ENCODE measurements at regions not wholly inside any gene's neighbourhood (a gene's known extent, or its start where the extent isn't known, plus 50 kb on each side); places are given as distances from the start of the nearest gene placed in this dataset.

GRCh38 chr1:4328402-4329071 is 325.9 kb upstream of the AJAP1 start:
- no peak overlapping the region for H3K4me2 ChIP-seq (ENCODE audit: low read length)
- no peak overlapping the region for H3K4me3 ChIP-seq (ENCODE audit: low read length)
- H3K4me1 ChIP-seq (ENCODE audit: low read length), result no peaks in the 10 kb centered on the region
- no peaks in the 10 kb centered on the region for H3K36me3 ChIP-seq (replicated peaks; ENCODE audit: low read depth, low read length)
- H2AFZ ChIP-seq (ENCODE audit: low read depth, low read length), result no peak overlapping the region
- no peaks in the 10 kb centered on the region for H3K27me3 ChIP-seq (ENCODE audit: low read depth, low read length)
- no peak for TF ChIP-seq EZH2phosphoT487 (IDR thresholded peaks at IDR 0.05; ENCODE audit: low read depth)
- no peaks in the 10 kb centered on the region for H4K20me1 ChIP-seq (ENCODE audit: insufficient read depth, low read length)
- H3K79me2 ChIP-seq (ENCODE audit: low read length), result no peaks in the 10 kb centered on the region
- no peak overlapping the region for H3K27ac ChIP-seq (ENCODE audit: low read length)
- H3K9me3 ChIP-seq (ENCODE audit: insufficient read depth, low read length), result no peaks in the 10 kb centered on the region
- no peak overlapping the region for H3K9ac ChIP-seq (ENCODE audit: low read length)

DNA sequence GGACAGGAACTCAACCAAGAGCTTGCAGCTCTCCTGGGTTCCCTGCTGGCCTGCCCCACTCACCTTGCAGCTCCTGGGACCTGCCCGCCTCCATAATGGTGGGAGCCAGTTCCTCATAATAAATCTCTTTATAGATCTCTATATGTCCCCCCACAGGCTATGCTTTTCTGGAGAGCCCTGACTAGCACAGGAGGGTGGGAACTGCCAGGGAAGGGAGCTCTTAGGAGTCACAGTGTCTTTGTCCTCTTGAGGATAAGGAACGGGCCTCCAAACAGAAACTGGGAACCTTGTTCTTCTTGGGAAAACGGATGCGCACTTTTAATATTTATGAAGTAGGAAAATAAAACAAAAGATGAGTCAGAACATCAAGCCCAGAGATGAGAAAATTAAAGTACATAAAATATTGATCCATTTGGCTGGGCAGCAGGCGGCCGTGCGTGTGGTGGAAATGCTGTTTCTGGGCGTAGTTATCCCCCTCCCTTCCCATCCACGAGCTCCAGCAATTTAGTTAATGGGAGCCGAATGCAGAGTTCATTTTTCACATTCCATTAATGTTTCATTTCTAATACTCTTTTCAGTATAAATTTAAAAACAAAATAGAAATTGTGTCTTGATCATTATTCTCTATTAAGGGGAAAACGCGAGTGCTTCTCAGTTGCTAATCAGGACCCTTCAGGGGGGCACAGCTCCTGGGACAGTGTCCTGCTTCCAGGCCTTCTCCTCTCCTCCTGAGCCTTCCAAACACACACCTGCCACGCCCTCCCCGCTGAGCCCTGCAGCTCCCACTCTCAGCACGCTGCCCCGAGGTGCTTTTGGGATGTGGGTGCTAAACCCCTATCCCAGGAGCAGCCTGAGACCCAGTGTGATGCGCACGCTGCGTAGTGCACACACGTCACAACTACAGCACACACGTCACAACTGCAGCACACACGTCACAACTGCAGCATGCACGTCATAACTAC is 323.3 kb upstream of the AJAP1 start:
- H3K4me1 ChIP-seq (ENCODE audit: low read length), result no peaks in the 10 kb centered on the region
- no peak overlapping the region for H3K4me3 ChIP-seq (ENCODE audit: low read length)
- H3K79me2 ChIP-seq (ENCODE audit: low read length), result no peaks in the 10 kb centered on the region
- no peak overlapping the region for H3K9ac ChIP-seq (ENCODE audit: low read length)
- no peak overlapping the region for H2AFZ ChIP-seq (ENCODE audit: low read depth, low read length)
- TF ChIP-seq EZH2phosphoT487 (IDR thresholded peaks at IDR 0.05; ENCODE audit: low read depth) (no peak), CTCF (IDR thresholded peaks at IDR 0.05; ENCODE audit: low read depth, low read length) (no peak)
- H3K27ac ChIP-seq (ENCODE audit: low read length), result no peak overlapping the region
- H3K36me3 ChIP-seq (replicated peaks; ENCODE audit: low read depth, low read length), result no peaks in the 10 kb centered on the region
- no peak overlapping the region for H3K4me2 ChIP-seq (ENCODE audit: low read length)
- H3K27me3 ChIP-seq (ENCODE audit: low read depth, low read length), result no peaks in the 10 kb centered on the region
- H3K9me3 ChIP-seq (ENCODE audit: insufficient read depth, low read length), result no peaks in the 10 kb centered on the region
- no peaks in the 10 kb centered on the region for H4K20me1 ChIP-seq (ENCODE audit: insufficient read depth, low read length)

- no peak overlapping the region for H3K4me3 ChIP-seq (ENCODE audit: low read length)
- no peak overlapping the region for H3K27ac ChIP-seq (ENCODE audit: low read length)
- H3K27me3 ChIP-seq (ENCODE audit: low read depth, low read length), result no peaks in the 10 kb centered on the region
- no peaks in the 10 kb centered on the region for H3K36me3 ChIP-seq (replicated peaks; ENCODE audit: low read depth, low read length)
- H3K79me2 ChIP-seq (ENCODE audit: low read length), result no peaks in the 10 kb centered on the region
- H2AFZ ChIP-seq (ENCODE audit: low read depth, low read length), result no peak overlapping the region
- H3K4me1 ChIP-seq (ENCODE audit: low read length), result no peaks in the 10 kb centered on the region
- no peak overlapping the region for H3K4me2 ChIP-seq (ENCODE audit: low read length)
- TF ChIP-seq EZH2phosphoT487 (IDR thresholded peaks at IDR 0.05; ENCODE audit: low read depth) (no peak), CTCF (IDR thresholded peaks at IDR 0.05; ENCODE audit: low read depth, low read length) (no peak)
- no peak overlapping the region for H3K9ac ChIP-seq (ENCODE audit: low read length)
- H3K9me3 ChIP-seq (ENCODE audit: insufficient read depth, low read length), result no peaks in the 10 kb centered on the region
- H4K20me1 ChIP-seq (ENCODE audit: insufficient read depth, low read length), result no peaks in the 10 kb centered on the region
Observed at GRCh38 chr1:4331767-4332163, 322.6 kb upstream of the AJAP1 start.

DNA sequence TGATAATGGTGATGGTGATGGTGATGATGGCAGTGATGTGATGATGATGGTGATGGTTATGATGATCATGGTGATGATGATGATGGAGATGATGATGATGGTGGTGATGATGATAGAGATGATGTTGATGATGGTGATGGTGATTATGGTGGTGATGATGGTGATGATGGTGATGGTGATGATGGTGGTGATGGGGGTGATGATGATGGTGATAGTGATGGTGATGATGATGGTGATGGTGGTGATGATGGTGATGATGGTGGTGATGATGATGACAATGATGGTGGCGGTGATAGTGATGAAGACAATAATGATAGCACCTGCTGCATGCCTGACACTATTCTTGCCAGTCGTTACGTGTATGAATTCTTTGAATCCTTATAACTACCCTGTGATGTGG is 317.9 kb upstream of the AJAP1 start:
- H4K20me1 ChIP-seq (ENCODE audit: insufficient read depth, low read length), result no peaks in the 10 kb centered on the region
- no peak for TF ChIP-seq EZH2phosphoT487 (IDR thresholded peaks at IDR 0.05; ENCODE audit: low read depth)
- TF ChIP-seq CTCF (IDR thresholded peaks at IDR 0.05; ENCODE audit: low read depth, low read length), result no peak
- H2AFZ ChIP-seq (ENCODE audit: low read depth, low read length), result no peak overlapping the region
- H3K9me3 ChIP-seq (ENCODE audit: insufficient read depth, low read length), result no peaks in the 10 kb centered on the region
- no peak overlapping the region for H3K4me2 ChIP-seq (ENCODE audit: low read length)
- H3K27ac ChIP-seq (ENCODE audit: low read length), result no peak overlapping the region
- H3K4me3 ChIP-seq (ENCODE audit: low read length), result no peak overlapping the region
- no peaks in the 10 kb centered on the region for H3K79me2 ChIP-seq (ENCODE audit: low read length)
- no peaks in the 10 kb centered on the region for H3K4me1 ChIP-seq (ENCODE audit: low read length)
- H3K36me3 ChIP-seq (replicated peaks; ENCODE audit: low read depth, low read length), result no peaks in the 10 kb centered on the region
- H3K27me3 ChIP-seq (ENCODE audit: low read depth, low read length), result no peaks in the 10 kb centered on the region
- H3K9ac ChIP-seq (ENCODE audit: low read length), result no peak overlapping the region
